ENCODE measurements at regions not wholly inside any gene's neighbourhood (a gene's known extent, or its start where the extent isn't known, plus 50 kb on each side); places are given as distances from the start of the nearest gene placed in this dataset.

DNA sequence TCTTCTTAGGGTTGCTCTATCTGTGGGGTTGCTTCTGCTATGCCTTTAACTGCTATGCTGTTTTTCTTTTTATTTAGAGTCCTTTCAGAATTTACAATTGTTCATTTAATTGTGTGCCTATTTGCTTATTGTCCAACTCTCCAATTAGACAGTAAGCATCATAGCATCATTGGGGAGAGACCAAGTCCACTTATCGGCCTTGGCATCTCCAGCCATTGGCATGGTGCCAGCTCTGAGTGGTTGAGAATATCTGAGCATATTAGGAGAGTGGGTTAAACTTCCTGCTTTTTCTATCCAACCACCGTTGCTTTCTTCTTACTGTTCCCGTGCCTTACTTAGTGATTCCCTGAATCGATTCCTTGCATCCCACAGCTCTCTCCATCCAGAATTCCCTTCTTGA, 535.0 kb downstream of the AJAP1 start:
- TF ChIP-seq, protein P1, sequence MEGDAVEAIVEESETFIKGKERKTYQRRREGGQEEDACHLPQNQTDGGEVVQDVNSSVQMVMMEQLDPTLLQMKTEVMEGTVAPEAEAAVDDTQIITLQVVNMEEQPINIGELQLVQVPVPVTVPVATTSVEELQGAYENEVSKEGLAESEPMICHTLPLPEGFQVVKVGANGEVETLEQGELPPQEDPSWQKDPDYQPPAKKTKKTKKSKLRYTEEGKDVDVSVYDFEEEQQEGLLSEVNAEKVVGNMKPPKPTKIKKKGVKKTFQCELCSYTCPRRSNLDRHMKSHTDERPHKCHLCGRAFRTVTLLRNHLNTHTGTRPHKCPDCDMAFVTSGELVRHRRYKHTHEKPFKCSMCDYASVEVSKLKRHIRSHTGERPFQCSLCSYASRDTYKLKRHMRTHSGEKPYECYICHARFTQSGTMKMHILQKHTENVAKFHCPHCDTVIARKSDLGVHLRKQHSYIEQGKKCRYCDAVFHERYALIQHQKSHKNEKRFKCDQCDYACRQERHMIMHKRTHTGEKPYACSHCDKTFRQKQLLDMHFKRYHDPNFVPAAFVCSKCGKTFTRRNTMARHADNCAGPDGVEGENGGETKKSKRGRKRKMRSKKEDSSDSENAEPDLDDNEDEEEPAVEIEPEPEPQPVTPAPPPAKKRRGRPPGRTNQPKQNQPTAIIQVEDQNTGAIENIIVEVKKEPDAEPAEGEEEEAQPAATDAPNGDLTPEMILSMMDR (IDR thresholded peaks at IDR 0.05), result no peak
- no peak for TF ChIP-seq POLR2A (IDR thresholded peaks at IDR 0.05)
